GM19395 (cell line): ENCODE measurements at regions not wholly inside any gene's neighbourhood (a gene's known extent, or its start where the extent isn't known, plus 50 kb on each side); places are given as distances from the start of the nearest gene placed in this dataset.

Source experiments
- ATAC-seq: cut with Tn5 transposase; IDR thresholded peaks from one replicate; pipeline ENCODE4 v1.9.1; 2021; ENCODE audit warnings: mild to moderate bottlenecking, moderate library complexity; ENCODE audit not compliant: unreplicated experiment

- no peak for ATAC-seq
Measured at GRCh38 chr4:149296503-149296902, 519.1 kb downstream of the IQCM start.

- ATAC-seq = no peak
Measured at GRCh38 chr4:149296084-149296483, 519.6 kb downstream of the IQCM start.

- no peak for ATAC-seq
Measured at GRCh38 chr4:149294601-149295000, 521.0 kb downstream of the IQCM start.

GRCh38 chr4:149293046-149293649, 522.5 kb downstream of the IQCM start:
- ATAC-seq = no peak

- no peak for ATAC-seq
Measured at GRCh38 chr4:149292425-149293007, 523.1 kb downstream of the IQCM start.

GRCh38 chr4:149291463-149291862, 524.2 kb downstream of the IQCM start:
- no peak for ATAC-seq

GRCh38 chr4:149280806-149281205, 534.8 kb downstream of the IQCM start:
- ATAC-seq = no peak

- no peak for ATAC-seq
Measured at GRCh38 chr4:149279776-149280175, 535.9 kb downstream of the IQCM start.

- ATAC-seq = no peak
Measured at GRCh38 chr4:149279331-149279730, 536.3 kb downstream of the IQCM start.

- ATAC-seq = no peak
Measured at GRCh38 chr4:149277705-149278104, 537.9 kb downstream of the IQCM start.

GRCh38 chr4:149269835-149270234, 545.8 kb downstream of the IQCM start:
- ATAC-seq = no peak

GRCh38 chr4:149266301-149266700, 549.3 kb downstream of the IQCM start:
- ATAC-seq = no peak

- no peak for ATAC-seq
Measured at GRCh38 chr4:149265645-149266044, 550.0 kb downstream of the IQCM start.

GRCh38 chr4:149264093-149264733, 551.4 kb downstream of the IQCM start:
- ATAC-seq = peak; percentile 95

GRCh38 chr4:149248191-149248764, 567.4 kb downstream of the IQCM start:
- ATAC-seq = no peak

- ATAC-seq = no peak
Measured at GRCh38 chr4:149247164-149247563, 568.5 kb downstream of the IQCM start.

GRCh38 chr4:149245333-149245732, 570.3 kb downstream of the IQCM start:
- no peak for ATAC-seq

GRCh38 chr4:149238097-149238496, 577.5 kb downstream of the IQCM start:
- ATAC-seq = no peak

GRCh38 chr4:149234798-149235197, 580.8 kb downstream of the IQCM start:
- no peak for ATAC-seq

GRCh38 chr4:149223659-149224058, 592.0 kb downstream of the IQCM start:
- ATAC-seq = no peak

GRCh38 chr4:149218672-149219071, 597.0 kb downstream of the IQCM start:
- no peak for ATAC-seq

- ATAC-seq = no peak
Measured at GRCh38 chr4:149214301-149214700, 601.3 kb downstream of the IQCM start.
